GM10248 (cell line): ENCODE measurements at regions not wholly inside any gene's neighbourhood (a gene's known extent, or its start where the extent isn't known, plus 50 kb on each side); places are given as distances from the start of the nearest gene placed in this dataset.

Source experiments
- CTCF ChIA-PET: fragments of 300-600 bp; sonication (Branson Sonifier 250); formaldehyde crosslinking; extraction: SDS; loops from one replicate; lab custom pipeline; 2021; ENCODE audit warnings: antibody characterized with exemption; lab: Yijun Ruan, JAX
- POLR2A ChIA-PET: fragments of 350-650 bp; sonication (Branson Sonifier 250); formaldehyde crosslinking; extraction: SDS; loops from one replicate; lab custom pipeline; 2020; ENCODE audit warnings: antibody characterized with exemption; lab: Yijun Ruan, JAX
- DNase-seq: peaks from one replicate; pipeline ENCODE4 v3.0.0; 2012; ENCODE audit errors: extremely low spot score
- TF ChIP-seq, protein P1 (sequence below): IDR thresholded peaks from 2 replicates; pipeline ENCODE4 v1.5.1; 2012; ENCODE audit warnings: mild to moderate bottlenecking, low read depth; ENCODE audit errors: extremely low read depth, missing control alignments, control extremely low read depth

DNA sequence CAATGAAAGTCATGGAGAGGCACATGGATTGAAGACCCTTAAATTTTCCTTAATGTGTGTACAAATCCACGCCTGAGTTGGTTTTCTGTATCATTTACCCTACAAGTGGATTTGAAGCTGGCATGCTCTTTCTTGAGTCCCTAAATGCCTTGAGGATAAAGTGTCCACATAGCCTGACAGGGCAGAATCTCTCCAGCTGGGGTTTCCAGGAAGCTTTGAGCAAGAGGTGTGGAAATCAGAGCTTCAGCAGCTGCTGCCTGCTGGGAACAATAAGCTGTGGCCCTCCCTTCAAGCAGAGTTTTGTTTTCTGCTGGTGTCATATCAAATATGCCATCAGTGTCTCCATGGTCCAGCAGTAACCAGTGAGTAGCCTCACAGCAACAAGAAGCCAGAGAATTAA, 120.3 kb upstream of the SERTM1 start:
- POLR2A ChIA-PET = no interaction called here
- TF ChIP-seq, protein P1, sequence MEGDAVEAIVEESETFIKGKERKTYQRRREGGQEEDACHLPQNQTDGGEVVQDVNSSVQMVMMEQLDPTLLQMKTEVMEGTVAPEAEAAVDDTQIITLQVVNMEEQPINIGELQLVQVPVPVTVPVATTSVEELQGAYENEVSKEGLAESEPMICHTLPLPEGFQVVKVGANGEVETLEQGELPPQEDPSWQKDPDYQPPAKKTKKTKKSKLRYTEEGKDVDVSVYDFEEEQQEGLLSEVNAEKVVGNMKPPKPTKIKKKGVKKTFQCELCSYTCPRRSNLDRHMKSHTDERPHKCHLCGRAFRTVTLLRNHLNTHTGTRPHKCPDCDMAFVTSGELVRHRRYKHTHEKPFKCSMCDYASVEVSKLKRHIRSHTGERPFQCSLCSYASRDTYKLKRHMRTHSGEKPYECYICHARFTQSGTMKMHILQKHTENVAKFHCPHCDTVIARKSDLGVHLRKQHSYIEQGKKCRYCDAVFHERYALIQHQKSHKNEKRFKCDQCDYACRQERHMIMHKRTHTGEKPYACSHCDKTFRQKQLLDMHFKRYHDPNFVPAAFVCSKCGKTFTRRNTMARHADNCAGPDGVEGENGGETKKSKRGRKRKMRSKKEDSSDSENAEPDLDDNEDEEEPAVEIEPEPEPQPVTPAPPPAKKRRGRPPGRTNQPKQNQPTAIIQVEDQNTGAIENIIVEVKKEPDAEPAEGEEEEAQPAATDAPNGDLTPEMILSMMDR = no peak
- CTCF ChIA-PET = interaction anchor here (0.8 kb wide), 1 partner anchor 10 kb away, joined by 3 read pairs; no protein-coding TSS in a partner anchor
- DNase-seq = no peak

DNA sequence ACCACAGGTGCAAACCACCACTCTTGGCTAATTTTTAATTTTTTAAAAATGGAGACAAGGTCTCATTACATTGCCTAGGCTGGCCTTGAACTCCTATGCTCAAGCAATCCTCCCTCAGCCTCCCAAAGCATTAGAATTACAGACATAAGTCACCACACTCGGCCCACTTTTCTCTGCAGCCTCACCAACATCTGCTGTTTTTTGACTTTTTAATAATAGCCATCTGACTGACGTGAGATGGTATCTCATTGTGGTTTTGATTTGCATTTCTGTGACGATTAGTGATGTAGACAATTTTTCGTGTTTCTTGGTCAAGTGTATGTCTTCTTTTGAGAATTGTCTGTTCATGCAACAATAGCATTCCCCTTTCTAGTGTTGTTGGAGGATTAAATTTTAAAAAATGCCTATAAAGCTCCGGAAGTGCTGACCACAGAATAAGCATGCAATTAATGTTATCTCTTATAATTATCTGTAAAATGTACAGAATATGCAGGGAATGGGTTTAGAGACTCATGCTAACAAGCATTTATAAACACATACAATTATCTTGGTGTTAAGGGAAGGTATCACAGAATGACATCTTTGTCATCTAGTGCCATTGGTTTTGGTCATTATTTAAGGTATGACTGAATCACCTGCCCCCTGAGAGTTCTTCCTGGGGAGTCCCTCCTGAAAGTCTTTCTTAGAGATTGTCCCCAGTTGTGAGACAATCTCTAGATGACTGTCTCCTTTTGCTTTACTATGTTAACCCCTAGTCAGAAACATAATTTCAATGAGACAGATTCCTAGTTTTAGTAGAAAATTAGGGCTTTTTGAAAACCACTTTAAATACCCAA, 118.5 kb upstream of the SERTM1 start:
- TF ChIP-seq, protein P1 = no peak
- POLR2A ChIA-PET = no interaction called here
- DNase-seq = no peak
- CTCF ChIA-PET = interaction anchor here (1.1 kb wide), 1 partner anchor 11 kb away, joined by 3 read pairs; no protein-coding TSS in a partner anchor

- TF ChIP-seq, protein P1 = no peak
These were observed 114.4 kb upstream of the SERTM1 start for GRCh38 chr13:36559375-36559774.

DNA sequence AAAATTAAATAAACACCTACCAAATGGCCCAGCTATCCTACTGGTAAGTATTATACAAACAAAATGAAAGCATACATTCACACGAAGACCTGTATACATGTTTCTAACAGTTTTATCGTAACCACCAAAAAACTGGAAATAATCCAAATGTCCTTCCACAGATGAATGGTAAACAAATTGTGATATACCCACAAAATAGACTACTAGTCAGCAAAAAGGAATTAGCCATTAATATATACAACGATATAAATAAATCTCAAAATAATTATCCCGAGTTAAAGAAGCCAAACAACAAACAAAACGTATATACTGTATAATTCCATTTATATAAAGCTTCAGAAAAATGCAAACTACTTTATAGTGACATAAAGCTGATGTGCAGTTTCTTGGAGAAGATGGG, 106.3 kb upstream of the SERTM1 start:
- ChIA-PET POLR2A (no interaction called here), CTCF (interaction anchor here (1.4 to 1.5 kb wide), 2 partner anchors 18 to 25 kb away, joined by 3 to 4 read pairs; no protein-coding TSS in a partner anchor)
- TF ChIP-seq, protein P1 = no peak
- DNase-seq = no peak

More at GRCh38 chr13:36559375-36559774, 114.4 kb upstream of the SERTM1 start:
- ChIA-PET CTCF (interaction anchor here (1.2 kb wide), 1 partner anchor 12 kb away, joined by 4 read pairs; no protein-coding TSS in a partner anchor), POLR2A (no interaction called here)
- no peak for DNase-seq

DNA sequence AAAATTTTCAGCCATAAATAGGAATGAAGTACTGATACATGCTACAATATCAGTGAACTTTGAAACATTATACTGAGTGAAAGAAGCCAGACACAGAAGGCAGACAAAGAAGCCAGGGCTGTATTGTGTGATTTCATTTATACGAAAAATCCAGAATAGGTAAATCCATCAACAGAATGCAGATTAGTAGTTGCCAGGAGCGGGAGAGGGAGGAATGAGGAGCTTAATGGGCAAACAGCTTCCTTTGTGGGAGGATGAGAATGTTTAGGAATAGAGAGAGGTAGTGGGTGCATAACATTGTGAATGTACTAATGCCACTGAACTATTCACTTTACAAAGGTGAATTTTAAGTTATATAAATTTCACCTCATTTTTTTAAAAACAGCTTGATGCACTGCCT, 103.3 kb upstream of the SERTM1 start:
- CTCF ChIA-PET = no interaction called here
- TF ChIP-seq, protein P1 = no peak
- POLR2A ChIA-PET = no interaction called here
- no peak for DNase-seq

DNA sequence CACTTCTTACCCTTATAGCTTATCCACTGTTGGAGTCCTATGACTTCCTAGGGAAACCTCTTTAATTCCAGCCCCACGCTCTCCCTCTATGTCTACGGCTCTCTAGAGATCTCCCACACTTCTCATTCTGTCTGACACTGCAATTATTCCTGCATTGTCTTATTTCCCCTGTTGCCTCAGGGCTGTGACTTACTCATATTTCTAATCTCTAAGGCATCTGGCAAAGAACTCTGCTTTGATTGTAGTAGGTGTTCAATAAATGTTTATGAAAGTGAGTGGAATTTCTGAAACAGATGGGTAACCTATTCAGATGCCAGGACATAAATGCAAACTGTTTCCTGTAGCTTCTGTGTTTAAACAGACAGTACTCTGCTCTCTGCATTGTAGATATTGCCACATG, 102.4 kb upstream of the SERTM1 start:
- POLR2A ChIA-PET = no interaction called here
- TF ChIP-seq, protein P1 = no peak
- no peak for DNase-seq
- CTCF ChIA-PET = interaction anchor here (1.4 to 1.8 kb wide), 2 partner anchors 12 to 20 kb away, joined by 4 read pairs; no protein-coding TSS in a partner anchor
